PFSK-1 (cell line): ENCODE measurements at regions not wholly inside any gene's neighbourhood (a gene's known extent, or its start where the extent isn't known, plus 50 kb on each side); places are given as distances from the start of the nearest gene placed in this dataset.

Experiments used
- FOXP2 ChIP-seq: optimal IDR thresholded peaks from 2 replicates; pipeline ENCODE3; 2011; ENCODE audit warnings: borderline replicate concordance, control low read depth, inconsistent platforms; ENCODE audit not compliant: insufficient read depth; ENCODE audit errors: extremely low read length, extremely low read depth
- POLR2AphosphoS5 ChIP-seq: IDR thresholded peaks from 2 replicates; pipeline ENCODE4 v1.6.1; 2012; ENCODE audit warnings: low read depth, mild to moderate bottlenecking, control low read depth, low read length, moderate library complexity
- SIN3A ChIP-seq: IDR thresholded peaks from 2 replicates; pipeline ENCODE4 v1.6.1; 2012; ENCODE audit warnings: mild to moderate bottlenecking, low read length, moderate library complexity, borderline replicate concordance; ENCODE audit not compliant: insufficient read depth
- TAF1 ChIP-seq: IDR thresholded peaks from 2 replicates; pipeline ENCODE4 v1.6.1; 2012; ENCODE audit warnings: low read length, control low read depth, borderline replicate concordance; ENCODE audit not compliant: insufficient read depth
- TF ChIP-seq, protein P1 (sequence below), 2 experiments: IDR thresholded peaks; 2 replicates each; pipeline versions ENCODE4 v1.6.1 to v1.8.0; 2011 to 2012; ENCODE audit warnings: low read depth in 2 of 2, low read length in 2 of 2, control low read depth in 1 of 2, inconsistent platforms in 1 of 2, mild to moderate bottlenecking in 1 of 2, moderate library complexity in 1 of 2; ENCODE audit not compliant: insufficient read depth in 1 of 2

GRCh38 chr12:92334552-92334951 lies 188.9 kb upstream of the BTG1 start:
- no peak for TF ChIP-seq POLR2AphosphoS5
- TF ChIP-seq, protein P1, sequence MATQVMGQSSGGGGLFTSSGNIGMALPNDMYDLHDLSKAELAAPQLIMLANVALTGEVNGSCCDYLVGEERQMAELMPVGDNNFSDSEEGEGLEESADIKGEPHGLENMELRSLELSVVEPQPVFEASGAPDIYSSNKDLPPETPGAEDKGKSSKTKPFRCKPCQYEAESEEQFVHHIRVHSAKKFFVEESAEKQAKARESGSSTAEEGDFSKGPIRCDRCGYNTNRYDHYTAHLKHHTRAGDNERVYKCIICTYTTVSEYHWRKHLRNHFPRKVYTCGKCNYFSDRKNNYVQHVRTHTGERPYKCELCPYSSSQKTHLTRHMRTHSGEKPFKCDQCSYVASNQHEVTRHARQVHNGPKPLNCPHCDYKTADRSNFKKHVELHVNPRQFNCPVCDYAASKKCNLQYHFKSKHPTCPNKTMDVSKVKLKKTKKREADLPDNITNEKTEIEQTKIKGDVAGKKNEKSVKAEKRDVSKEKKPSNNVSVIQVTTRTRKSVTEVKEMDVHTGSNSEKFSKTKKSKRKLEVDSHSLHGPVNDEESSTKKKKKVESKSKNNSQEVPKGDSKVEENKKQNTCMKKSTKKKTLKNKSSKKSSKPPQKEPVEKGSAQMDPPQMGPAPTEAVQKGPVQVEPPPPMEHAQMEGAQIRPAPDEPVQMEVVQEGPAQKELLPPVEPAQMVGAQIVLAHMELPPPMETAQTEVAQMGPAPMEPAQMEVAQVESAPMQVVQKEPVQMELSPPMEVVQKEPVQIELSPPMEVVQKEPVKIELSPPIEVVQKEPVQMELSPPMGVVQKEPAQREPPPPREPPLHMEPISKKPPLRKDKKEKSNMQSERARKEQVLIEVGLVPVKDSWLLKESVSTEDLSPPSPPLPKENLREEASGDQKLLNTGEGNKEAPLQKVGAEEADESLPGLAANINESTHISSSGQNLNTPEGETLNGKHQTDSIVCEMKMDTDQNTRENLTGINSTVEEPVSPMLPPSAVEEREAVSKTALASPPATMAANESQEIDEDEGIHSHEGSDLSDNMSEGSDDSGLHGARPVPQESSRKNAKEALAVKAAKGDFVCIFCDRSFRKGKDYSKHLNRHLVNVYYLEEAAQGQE (IDR thresholded peaks at IDR 0.05; ENCODE audit: insufficient read depth in 1 of 2, low read depth in 2 of 2, low read length in 2 of 2), result no peak
- no peak for TF ChIP-seq FOXP2
- no peak for TF ChIP-seq SIN3A
- TF ChIP-seq TAF1, result no peak

GRCh38 chr12:92332552-92332951 lies 186.9 kb upstream of the BTG1 start:
- TF ChIP-seq SIN3A, result no peak
- no peak for TF ChIP-seq POLR2AphosphoS5
- no peak for TF ChIP-seq FOXP2

DNA sequence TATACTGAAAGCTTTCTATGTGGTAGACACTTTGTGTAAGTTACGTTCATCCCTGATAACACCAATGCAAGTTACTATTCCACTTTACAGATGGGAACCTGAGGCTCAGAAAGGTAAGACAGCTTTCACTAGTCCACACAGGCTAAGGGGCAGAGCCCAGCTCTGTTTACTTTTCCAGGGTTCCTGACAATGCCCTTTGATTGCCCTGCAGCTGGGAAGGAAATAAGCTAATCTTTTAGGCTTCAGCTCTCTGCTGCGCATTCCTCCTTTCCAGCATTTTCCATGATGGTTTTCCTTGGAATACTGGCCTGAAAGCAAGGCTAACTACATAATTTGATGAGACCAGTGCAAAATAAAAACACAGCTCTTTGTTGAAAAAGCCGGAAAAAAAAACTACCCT lies 185.7 kb upstream of the BTG1 start:
- TF ChIP-seq FOXP2 (no peak), TAF1 (no peak), POLR2AphosphoS5 (no peak), SIN3A (no peak)
- TF ChIP-seq, protein P1 (IDR thresholded peaks at IDR 0.05; ENCODE audit: insufficient read depth in 1 of 2, low read depth in 2 of 2, low read length in 2 of 2), result no peak

DNA sequence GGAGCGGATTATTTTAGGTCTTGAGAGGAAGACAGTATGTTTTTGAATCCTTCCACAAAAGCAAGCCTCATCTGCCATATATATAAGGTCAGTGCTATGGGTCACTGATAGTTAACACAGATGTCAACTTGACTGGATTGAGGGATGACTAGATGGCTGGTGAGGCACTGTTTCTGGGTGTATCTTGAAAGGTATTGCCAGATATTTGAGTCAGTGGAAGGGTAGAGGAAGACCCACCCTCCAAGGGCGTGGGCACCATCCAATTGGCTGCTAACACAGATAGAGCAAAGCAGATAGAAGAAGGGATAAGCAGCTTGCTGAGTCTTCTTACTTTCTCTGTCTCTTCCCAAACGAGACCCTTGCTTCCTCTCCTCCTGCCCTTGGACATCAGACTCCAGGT lies 185.0 kb upstream of the BTG1 start:
- no peak for TF ChIP-seq POLR2AphosphoS5
- no peak for TF ChIP-seq TAF1
- TF ChIP-seq, protein P1 (IDR thresholded peaks at IDR 0.05; ENCODE audit: insufficient read depth in 1 of 2, low read depth in 2 of 2, low read length in 2 of 2), result no peak
- no peak for TF ChIP-seq SIN3A
- no peak for TF ChIP-seq FOXP2

DNA sequence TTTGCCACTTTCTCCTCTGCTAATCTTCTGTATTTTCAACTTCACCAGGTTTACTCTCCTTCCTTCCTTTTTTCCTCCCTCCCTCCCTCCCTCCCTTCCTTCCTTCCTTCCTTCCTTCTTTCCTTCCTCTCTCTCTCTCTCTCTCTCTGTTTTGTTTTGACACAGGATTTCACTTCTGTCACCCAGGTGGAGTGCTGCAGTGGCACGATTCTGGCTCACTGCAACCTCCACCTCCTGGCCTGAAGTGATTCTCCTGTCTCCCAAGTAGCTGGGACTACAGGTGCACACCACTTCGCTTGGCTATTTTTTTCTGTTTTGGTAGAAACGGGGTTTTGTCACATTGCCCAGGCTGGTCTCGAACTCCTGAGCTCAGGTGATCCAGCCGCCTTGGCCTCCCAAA lies 181.2 kb upstream of the BTG1 start:
- TF ChIP-seq POLR2AphosphoS5, result no peak
- TF ChIP-seq TAF1, result no peak
- no peak for TF ChIP-seq SIN3A
- no peak for TF ChIP-seq FOXP2
- TF ChIP-seq, protein P1 (IDR thresholded peaks at IDR 0.05; ENCODE audit: insufficient read depth in 1 of 2, low read depth in 2 of 2, low read length in 2 of 2), result no peak
